ENCODE measurements at regions not wholly inside any gene's neighbourhood (a gene's known extent, or its start where the extent isn't known, plus 50 kb on each side); places are given as distances from the start of the nearest gene placed in this dataset.
A peak's percentile ranks its signal among the peaks of the same experiment; 100 is the strongest.

- Histone ChIP-seq H3K36me3 (no peaks in the 10 kb centered on the region), H2AFZ (replicated peaks) (peak overlapping the region; percentile 71), H3K79me2 (ENCODE audit: low read depth) (no peaks in the 10 kb centered on the region), H3K27me3 (no peaks in the 10 kb centered on the region), H4K20me1 (ENCODE audit: low read depth) (no peaks in the 10 kb centered on the region), H3K4me1 (peaks cover 55% of the 10 kb centered on the region), H3K4me2 (no peak overlapping the region), H3K9me3 (ENCODE audit: low read depth) (no peaks in the 10 kb centered on the region), H3K9ac (no peak overlapping the region), H3F3A (ENCODE audit: low read depth) (peaks cover 10% of the 10 kb centered on the region), H3K4me3 (no peak overlapping the region), H3K27ac (no peak overlapping the region)
- no peak overlapping the region for H3K27ac Mint-ChIP-seq
- peaks cover 47% of the 10 kb centered on the region for H3K4me1 Mint-ChIP-seq
- H3K9me3 Mint-ChIP-seq: no peaks in the 10 kb centered on the region
- H3K36me3 Mint-ChIP-seq: no peaks in the 10 kb centered on the region
- no peak for TF ChIP-seq CTCF (IDR thresholded peaks at IDR 0.05)
- TF ChIP-seq EZH2phosphoT487 (IDR thresholded peaks at IDR 0.05): no peak
- TF ChIP-seq EZH2 (IDR thresholded peaks at IDR 0.05): no peak
- no peaks in the 10 kb centered on the region for H3K27me3 Mint-ChIP-seq (ENCODE audit: insufficient read depth, low read depth)
- H3K4me3 Mint-ChIP-seq: no peak overlapping the region
- DNase-seq (ENCODE audit: low spot score): no peak
Observed at GRCh38 chr2:179338681-179339080, 74.0 kb upstream of the SESTD1 start.

- H3K9me3 ChIP-seq (ENCODE audit: low read depth): no peaks in the 10 kb centered on the region
- peak overlapping the region; percentile 53 for H3K4me3 Mint-ChIP-seq
- no peak for TF ChIP-seq EZH2 (IDR thresholded peaks at IDR 0.05)
- no peak for TF ChIP-seq CTCF (IDR thresholded peaks at IDR 0.05)
- H3K4me1 ChIP-seq: peaks cover 56% of the 10 kb centered on the region
- H3K27ac ChIP-seq: peak overlapping the region; percentile 71
- H3K4me3 ChIP-seq: peak overlapping the region; percentile 29
- peak overlapping the region; percentile 72 for H3K4me2 ChIP-seq
- peak overlapping the region; percentile 59 for H3K27ac Mint-ChIP-seq
- peaks cover 47% of the 10 kb centered on the region for H3K4me1 Mint-ChIP-seq
- H3K9ac ChIP-seq: no peak overlapping the region
- no peak overlapping the region for H2AFZ ChIP-seq (replicated peaks)
- DNase-seq (ENCODE audit: low spot score): peak; percentile 68
- no peaks in the 10 kb centered on the region for H3K9me3 Mint-ChIP-seq
- H3K79me2 ChIP-seq (ENCODE audit: low read depth): no peaks in the 10 kb centered on the region
- no peaks in the 10 kb centered on the region for H3K27me3 ChIP-seq
- no peaks in the 10 kb centered on the region for H4K20me1 ChIP-seq (ENCODE audit: low read depth)
- no peaks in the 10 kb centered on the region for H3K36me3 ChIP-seq
- H3F3A ChIP-seq (ENCODE audit: low read depth): peaks cover 10% of the 10 kb centered on the region
- H3K36me3 Mint-ChIP-seq: no peaks in the 10 kb centered on the region
- H3K27me3 Mint-ChIP-seq (ENCODE audit: insufficient read depth, low read depth): no peaks in the 10 kb centered on the region
Observed at GRCh38 chr2:179336782-179337534, 72.3 kb upstream of the SESTD1 start.

- H3F3A ChIP-seq (ENCODE audit: low read depth): peaks cover 10% of the 10 kb centered on the region
- no peak overlapping the region for H2AFZ ChIP-seq (replicated peaks)
- Mint-ChIP-seq H3K36me3 (no peaks in the 10 kb centered on the region), H3K4me1 (peaks cover 47% of the 10 kb centered on the region), H3K27ac (no peak overlapping the region), H3K4me3 (no peak overlapping the region), H3K9me3 (peaks cover 8% of the 10 kb centered on the region), H3K27me3 (ENCODE audit: insufficient read depth, low read depth) (peaks cover 3% of the 10 kb centered on the region)
- peak overlapping the region; percentile 72 for H3K4me2 ChIP-seq
- no peaks in the 10 kb centered on the region for H3K79me2 ChIP-seq (ENCODE audit: low read depth)
- no peaks in the 10 kb centered on the region for H3K27me3 ChIP-seq
- DNase-seq (ENCODE audit: low spot score): no peak
- no peaks in the 10 kb centered on the region for H3K9me3 ChIP-seq (ENCODE audit: low read depth)
- no peaks in the 10 kb centered on the region for H4K20me1 ChIP-seq (ENCODE audit: low read depth)
- H3K36me3 ChIP-seq: no peaks in the 10 kb centered on the region
- H3K4me1 ChIP-seq: peaks cover 52% of the 10 kb centered on the region
- no peak overlapping the region for H3K9ac ChIP-seq
- no peak overlapping the region for H3K4me3 ChIP-seq
- H3K27ac ChIP-seq: no peak overlapping the region
- TF ChIP-seq EZH2 (IDR thresholded peaks at IDR 0.05): no peak
- TF ChIP-seq EZH2phosphoT487 (IDR thresholded peaks at IDR 0.05): no peak
- TF ChIP-seq CTCF (IDR thresholded peaks at IDR 0.05): no peak
Observed at GRCh38 chr2:179335732-179336131, 71.1 kb upstream of the SESTD1 start.

All from neural progenitor cell (in vitro differentiated cells).